ENCODE measurements at regions not wholly inside any gene's neighbourhood (a gene's known extent, or its start where the extent isn't known, plus 50 kb on each side); places are given as distances from the start of the nearest gene placed in this dataset.

- peaks cover 77% of the 10 kb centered on the region for H3K27me3 Mint-ChIP-seq
- DNase-seq: no peak
- peaks cover 3% of the 10 kb centered on the region for H3K4me1 Mint-ChIP-seq
- no peaks in the 10 kb centered on the region for H3K9me3 Mint-ChIP-seq
- CTCF ChIA-PET: interaction anchor here (1.3 kb wide), 1 partner anchor 146 kb away, joined by 4 read pairs; no protein-coding TSS in a partner anchor
- H3K36me3 Mint-ChIP-seq: no peaks in the 10 kb centered on the region
- no peak overlapping the region for H3K4me3 Mint-ChIP-seq
- no peak overlapping the region for H3K27ac Mint-ChIP-seq
These were observed 150.2 kb upstream of the GSE1 start for GRCh38 chr16:85462714-85463611.

GRCh38 chr16:85463672-85464382, 149.3 kb upstream of the GSE1 start:
- H3K4me1 Mint-ChIP-seq: peaks cover 3% of the 10 kb centered on the region
- H3K9me3 Mint-ChIP-seq: no peaks in the 10 kb centered on the region
- no peak overlapping the region for H3K4me3 Mint-ChIP-seq
- no peaks in the 10 kb centered on the region for H3K36me3 Mint-ChIP-seq
- H3K27me3 Mint-ChIP-seq: peaks cover 73% of the 10 kb centered on the region
- CTCF ChIA-PET: no interaction called here
- H3K27ac Mint-ChIP-seq: no peak overlapping the region
- no peak for DNase-seq

GRCh38 chr16:85464383-85465305, 148.5 kb upstream of the GSE1 start:
- Mint-ChIP-seq H3K4me3 (no peak overlapping the region), H3K27me3 (peaks cover 70% of the 10 kb centered on the region), H3K4me1 (peaks cover 3% of the 10 kb centered on the region)

GRCh38 chr16:85465328-85466303, 147.5 kb upstream of the GSE1 start:
- Mint-ChIP-seq H3K9me3 (no peaks in the 10 kb centered on the region), H3K4me1 (peaks cover 3% of the 10 kb centered on the region), H3K36me3 (no peaks in the 10 kb centered on the region), H3K27ac (no peak overlapping the region), H3K27me3 (peaks cover 60% of the 10 kb centered on the region), H3K4me3 (no peak overlapping the region)
- CTCF ChIA-PET: interaction anchor here (0.6 to 0.8 kb wide), 2 partner anchors 150 to 1654 kb away, joined by 3 read pairs; no protein-coding TSS in a partner anchor
- DNase-seq: no peak

More at GRCh38 chr16:85464383-85465305, 148.5 kb upstream of the GSE1 start:
- CTCF ChIA-PET: interaction anchor here (0.6 to 0.8 kb wide), 2 partner anchors 151 to 1653 kb away, joined by 3 read pairs; no protein-coding TSS in a partner anchor
- H3K9me3 Mint-ChIP-seq: no peaks in the 10 kb centered on the region
- no peak for DNase-seq
- H3K27ac Mint-ChIP-seq: no peak overlapping the region
- no peaks in the 10 kb centered on the region for H3K36me3 Mint-ChIP-seq

GRCh38 chr16:85466304-85466700, 146.8 kb upstream of the GSE1 start:
- Mint-ChIP-seq H3K4me3 (no peak overlapping the region), H3K27ac (no peak overlapping the region), H3K27me3 (peaks cover 54% of the 10 kb centered on the region), H3K4me1 (peaks cover 3% of the 10 kb centered on the region), H3K36me3 (no peaks in the 10 kb centered on the region), H3K9me3 (no peaks in the 10 kb centered on the region)
- CTCF ChIA-PET: no interaction called here
- no peak for DNase-seq

GRCh38 chr16:85466989-85467388, 146.1 kb upstream of the GSE1 start:
- CTCF ChIA-PET: no interaction called here

GRCh38 chr16:85469929-85470590, 143.1 kb upstream of the GSE1 start:
- H3K27me3 Mint-ChIP-seq: peaks cover 35% of the 10 kb centered on the region
- H3K36me3 Mint-ChIP-seq: no peaks in the 10 kb centered on the region
- H3K9me3 Mint-ChIP-seq: no peaks in the 10 kb centered on the region
- CTCF ChIA-PET: interaction anchor here (1.2 to 1.5 kb wide), 2 partner anchors 50 to 146 kb away, joined by 3 to 5 read pairs; no protein-coding TSS in a partner anchor
- H3K27ac Mint-ChIP-seq: no peak overlapping the region
- DNase-seq: no peak
- no peaks in the 10 kb centered on the region for H3K4me1 Mint-ChIP-seq
- no peak overlapping the region for H3K4me3 Mint-ChIP-seq

More at GRCh38 chr16:85466989-85467388, 146.1 kb upstream of the GSE1 start:
- no peaks in the 10 kb centered on the region for H3K36me3 Mint-ChIP-seq
- peaks cover 3% of the 10 kb centered on the region for H3K4me1 Mint-ChIP-seq
- no peaks in the 10 kb centered on the region for H3K9me3 Mint-ChIP-seq
- DNase-seq: no peak
- H3K27me3 Mint-ChIP-seq: peaks cover 47% of the 10 kb centered on the region
- H3K27ac Mint-ChIP-seq: no peak overlapping the region
- H3K4me3 Mint-ChIP-seq: no peak overlapping the region

GRCh38 chr16:85470873-85471272, 142.2 kb upstream of the GSE1 start:
- Mint-ChIP-seq H3K27me3 (peaks cover 27% of the 10 kb centered on the region), H3K4me3 (no peak overlapping the region), H3K27ac (no peak overlapping the region), H3K36me3 (no peaks in the 10 kb centered on the region), H3K9me3 (no peaks in the 10 kb centered on the region), H3K4me1 (no peaks in the 10 kb centered on the region)
- CTCF ChIA-PET: interaction anchor here (1.2 to 1.5 kb wide), 2 partner anchors 50 to 145 kb away, joined by 3 to 5 read pairs; no protein-coding TSS in a partner anchor
- no peak for DNase-seq

GRCh38 chr16:85471469-85472431, 141.4 kb upstream of the GSE1 start:
- H3K27ac Mint-ChIP-seq: no peak overlapping the region
- H3K4me3 Mint-ChIP-seq: no peak overlapping the region
- H3K27me3 Mint-ChIP-seq: peaks cover 25% of the 10 kb centered on the region
- no peaks in the 10 kb centered on the region for H3K4me1 Mint-ChIP-seq
- no peak for DNase-seq
- CTCF ChIA-PET: interaction anchor here (1.2 to 1.5 kb wide), 2 partner anchors 51 to 144 kb away, joined by 3 to 5 read pairs; no protein-coding TSS in a partner anchor
- no peaks in the 10 kb centered on the region for H3K9me3 Mint-ChIP-seq
- no peaks in the 10 kb centered on the region for H3K36me3 Mint-ChIP-seq

GRCh38 chr16:85472514-85472913, 140.6 kb upstream of the GSE1 start:
- Mint-ChIP-seq H3K9me3 (no peaks in the 10 kb centered on the region), H3K27ac (no peak overlapping the region), H3K27me3 (peaks cover 25% of the 10 kb centered on the region), H3K4me3 (no peak overlapping the region), H3K4me1 (no peaks in the 10 kb centered on the region), H3K36me3 (no peaks in the 10 kb centered on the region)
- DNase-seq: no peak
- CTCF ChIA-PET: no interaction called here

- Mint-ChIP-seq H3K4me1 (no peaks in the 10 kb centered on the region), H3K9me3 (no peaks in the 10 kb centered on the region), H3K27ac (no peak overlapping the region), H3K4me3 (no peak overlapping the region), H3K27me3 (peaks cover 25% of the 10 kb centered on the region), H3K36me3 (no peaks in the 10 kb centered on the region)
- CTCF ChIA-PET: no interaction called here
- no peak for DNase-seq
These were observed 139.8 kb upstream of the GSE1 start for GRCh38 chr16:85473323-85473722.
